GM21529 (cell line): ENCODE measurements at regions not wholly inside any gene's neighbourhood (a gene's known extent, or its start where the extent isn't known, plus 50 kb on each side); places are given as distances from the start of the nearest gene placed in this dataset.
"Not testable (repeated sequence)": the region's sequence is repeated elsewhere in the genome, so short reads cannot be mapped to it uniquely, and the experiment has no call there.

Source experiments
- ATAC-seq: cut with Tn5 transposase; IDR thresholded peaks from one replicate; pipeline ENCODE4 v1.9.1; 2021; ENCODE audit not compliant: unreplicated experiment

- ATAC-seq: no peak
Observed at GRCh38 chr12:61188801-61189595, 1071.2 kb upstream of the USP15 start.

DNA sequence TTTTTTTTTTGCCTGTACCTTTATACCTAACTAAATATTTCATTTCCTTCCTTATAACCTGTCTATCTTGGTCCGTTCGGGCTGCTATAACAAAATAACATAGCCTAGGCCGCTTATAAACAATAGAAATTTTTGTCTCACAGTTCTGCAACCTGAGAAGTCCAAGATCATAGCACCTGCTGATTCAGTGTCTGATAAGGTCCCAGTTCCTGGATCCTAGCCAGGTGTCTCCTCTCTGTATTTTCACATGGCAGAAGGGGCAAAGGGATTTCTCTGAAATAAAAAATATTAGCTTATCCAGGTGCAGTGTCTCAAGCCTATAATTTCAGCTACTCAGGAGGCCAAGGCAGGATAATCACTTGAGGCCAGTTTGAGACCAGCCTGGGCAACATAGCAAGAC is 1046.6 kb upstream of the USP15 start:
- ATAC-seq: no peak

DNA sequence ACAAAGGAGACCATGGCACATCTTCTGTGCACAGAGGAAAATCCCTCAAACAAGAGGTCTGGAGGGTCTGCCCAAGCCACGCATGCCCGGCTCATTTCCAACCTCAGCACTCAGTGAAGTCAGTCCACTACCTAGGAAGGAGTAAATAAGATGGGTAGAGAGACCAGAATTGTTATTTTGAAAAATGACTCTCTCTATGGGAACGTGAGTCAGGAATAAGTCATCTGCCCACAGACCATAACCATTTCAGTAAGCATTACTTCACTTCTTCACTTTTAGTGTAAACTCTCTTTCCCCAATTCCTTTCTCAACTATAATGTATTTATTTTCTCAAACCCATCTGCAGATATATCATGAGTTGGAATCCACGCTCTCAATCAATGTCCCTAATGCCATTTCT is 1039.9 kb upstream of the USP15 start:
- ATAC-seq: no peak

- ATAC-seq: no peak
Observed at GRCh38 chr12:61232040-61232439, 1028.2 kb upstream of the USP15 start.

DNA sequence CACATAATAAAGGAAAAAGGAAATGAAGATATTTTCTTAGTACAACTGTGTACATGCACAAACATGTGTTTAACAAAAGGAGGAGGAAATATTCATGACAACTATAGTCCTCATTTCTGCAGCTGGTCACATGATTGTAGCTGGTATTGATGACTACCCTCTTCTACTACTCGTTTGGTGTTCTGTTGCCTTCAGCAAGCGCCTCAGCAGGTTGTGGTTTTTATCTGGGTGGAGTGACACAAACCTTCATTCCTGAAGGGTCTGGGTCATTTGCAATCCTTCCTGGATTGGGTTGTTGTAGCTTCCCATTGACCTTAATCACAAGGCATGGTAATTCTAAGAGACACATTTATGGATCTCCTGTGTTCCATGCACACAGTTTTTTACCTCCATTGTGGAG is 1009.9 kb upstream of the USP15 start:
- no peak for ATAC-seq

- ATAC-seq: no peak
Observed at GRCh38 chr12:61251076-61251475, 1009.1 kb upstream of the USP15 start.

GRCh38 chr12:61254225-61254624 is 1006.0 kb upstream of the USP15 start:
- no peak for ATAC-seq

DNA sequence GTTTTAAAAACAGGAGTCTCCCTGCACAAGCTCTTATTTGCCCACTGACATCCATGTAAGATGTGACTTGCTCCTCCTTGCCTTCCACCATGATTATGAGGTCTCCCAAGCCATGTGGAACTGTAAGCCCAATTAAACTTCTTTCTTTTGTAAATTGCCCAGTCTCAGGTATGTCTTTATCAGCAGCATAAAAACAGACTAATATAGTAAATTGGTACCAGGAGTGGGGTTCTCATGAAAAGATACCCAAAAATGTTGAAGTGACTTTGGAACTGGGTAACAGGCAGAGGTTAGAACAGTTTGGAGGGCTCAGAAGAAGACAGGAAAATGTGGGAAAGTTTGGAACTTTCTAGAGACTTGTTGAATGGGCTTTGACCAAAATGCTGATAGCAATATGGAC is 995.9 kb upstream of the USP15 start:
- ATAC-seq: not testable (repeated sequence)

DNA sequence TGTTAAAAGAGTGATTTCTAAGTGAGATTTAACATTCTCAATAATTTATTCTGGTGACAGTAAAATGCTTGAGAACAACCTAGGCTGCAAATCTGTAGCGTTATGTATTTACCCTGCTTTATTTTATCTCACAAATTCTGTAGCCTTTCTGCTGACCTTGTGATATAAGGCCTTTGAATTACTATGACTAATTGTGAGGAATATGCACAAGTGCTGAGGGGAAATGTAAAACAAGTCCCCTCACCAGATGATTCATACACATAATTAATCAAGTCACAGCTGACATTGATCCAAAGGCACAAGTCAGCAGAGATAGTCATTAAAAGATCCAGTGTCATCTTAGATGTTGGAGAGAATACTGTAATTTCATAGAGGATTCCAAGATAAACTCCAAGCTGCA is 992.7 kb upstream of the USP15 start:
- no peak for ATAC-seq

GRCh38 chr12:61272441-61272840 is 987.8 kb upstream of the USP15 start:
- ATAC-seq: no peak

- ATAC-seq: no peak
Observed at GRCh38 chr12:61282790-61283575, 977.2 kb upstream of the USP15 start.

DNA sequence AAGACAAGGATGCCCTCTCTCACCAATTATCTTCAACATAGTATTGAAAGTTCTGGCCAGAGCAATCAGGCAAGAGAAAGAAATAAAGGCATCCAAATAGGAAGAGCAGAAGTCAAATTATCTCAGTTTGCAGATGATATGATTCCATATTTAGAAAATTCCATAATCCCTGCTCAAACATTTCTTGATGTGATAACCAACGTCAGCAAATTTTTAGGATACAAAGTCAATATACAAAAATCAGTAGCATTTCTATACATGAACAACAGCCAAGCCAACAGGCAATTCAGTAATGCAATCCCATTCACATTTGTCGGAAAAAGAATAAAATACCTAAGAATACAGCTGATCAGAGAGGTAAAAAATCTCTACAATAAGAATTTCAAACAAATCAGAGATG is 969.7 kb upstream of the USP15 start:
- ATAC-seq: no peak

DNA sequence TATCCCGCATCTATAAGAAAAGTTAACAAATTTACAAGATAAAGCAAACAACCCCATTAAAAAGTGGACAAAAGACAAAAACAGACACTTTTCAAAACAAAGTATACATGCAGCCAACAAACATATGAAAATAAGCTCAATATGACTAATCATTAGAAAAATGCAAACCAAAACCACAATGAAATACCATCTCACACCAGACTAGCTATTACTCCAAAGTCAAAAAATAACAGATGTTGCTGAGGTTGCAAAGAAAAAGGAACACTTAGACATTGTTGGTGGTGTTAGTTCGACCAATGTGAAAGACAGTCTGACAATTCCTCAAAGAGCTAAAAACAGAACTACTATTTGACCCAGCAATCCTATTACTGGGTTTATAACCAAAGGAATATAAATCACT is 968.6 kb upstream of the USP15 start:
- no peak for ATAC-seq

DNA sequence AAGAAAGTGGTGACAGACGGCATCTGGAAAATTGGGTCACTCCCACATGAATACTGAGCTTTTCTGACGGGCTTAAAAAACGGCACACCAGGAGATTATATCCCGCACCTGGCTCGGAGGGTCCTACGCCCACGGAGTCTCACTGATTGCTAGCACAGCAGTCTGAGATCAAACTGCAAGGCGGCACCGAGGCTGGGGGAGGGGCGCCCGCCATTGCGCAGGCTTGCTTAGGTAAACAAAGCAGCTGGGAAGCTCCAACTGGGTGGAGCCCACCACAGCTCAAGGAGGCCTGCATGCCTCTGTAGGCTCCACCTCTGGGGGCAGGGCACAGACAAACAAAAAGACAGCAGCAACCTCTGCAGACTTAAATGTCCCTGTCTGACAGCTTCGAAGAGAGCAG is 966.2 kb upstream of the USP15 start:
- ATAC-seq: not testable (repeated sequence)

GRCh38 chr12:61301817-61302216 is 958.4 kb upstream of the USP15 start:
- ATAC-seq: no peak

DNA sequence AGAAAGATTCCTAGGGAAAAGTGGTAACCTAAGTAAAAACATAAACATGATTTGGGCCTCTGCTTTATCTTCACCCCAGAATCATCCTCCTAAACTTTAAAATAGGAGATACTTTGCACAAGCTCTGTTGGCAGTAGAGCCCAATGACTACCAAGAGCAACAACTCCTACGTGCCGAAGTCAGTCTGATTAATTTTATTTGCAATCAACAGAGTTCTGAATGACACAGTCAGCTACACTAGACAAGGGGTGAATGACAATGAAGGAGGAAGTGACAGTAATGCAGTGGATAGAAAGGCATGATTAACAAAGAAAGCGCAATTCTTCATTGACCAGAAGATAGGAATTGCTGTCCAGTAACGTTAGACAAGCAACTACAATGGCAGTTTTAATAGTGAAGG is 957.9 kb upstream of the USP15 start:
- no peak for ATAC-seq

GRCh38 chr12:61308220-61308619 is 952.0 kb upstream of the USP15 start:
- ATAC-seq: no peak

DNA sequence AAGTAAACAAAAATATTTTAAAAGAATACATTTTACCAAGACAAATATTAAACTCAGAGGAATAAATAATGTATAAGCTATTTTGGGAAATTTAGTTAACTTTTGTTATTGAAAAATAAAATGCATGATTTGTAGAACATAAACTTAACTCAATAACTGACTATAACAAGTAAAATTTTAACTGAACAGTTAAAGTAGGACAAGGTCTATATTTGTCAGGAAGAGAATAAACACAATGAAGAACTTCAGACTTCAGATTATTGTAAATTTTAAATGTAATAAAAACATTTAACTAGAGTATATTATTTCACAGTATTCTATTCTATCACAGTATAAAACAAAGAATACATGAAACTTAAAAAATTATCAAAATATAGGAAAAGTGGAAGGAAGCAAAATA is 948.8 kb upstream of the USP15 start:
- no peak for ATAC-seq

DNA sequence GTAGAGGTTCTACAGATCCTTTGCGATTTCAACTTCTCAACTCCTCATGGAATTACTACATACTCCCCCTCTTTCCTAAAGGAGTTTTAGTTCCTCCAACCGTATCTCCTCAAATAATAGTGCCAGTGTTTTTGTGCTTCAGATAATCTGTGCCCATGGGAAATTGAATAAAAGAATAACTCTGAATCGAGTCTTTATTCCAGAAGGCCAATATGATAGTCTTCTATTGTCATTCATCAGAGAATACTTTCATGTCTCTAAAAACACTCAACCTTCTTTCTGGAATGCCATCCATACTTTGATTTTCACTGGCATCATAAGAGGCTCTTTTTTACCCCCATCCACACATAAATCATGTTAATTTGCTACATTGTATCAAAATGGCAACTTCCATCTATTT is 911.3 kb upstream of the USP15 start:
- no peak for ATAC-seq

DNA sequence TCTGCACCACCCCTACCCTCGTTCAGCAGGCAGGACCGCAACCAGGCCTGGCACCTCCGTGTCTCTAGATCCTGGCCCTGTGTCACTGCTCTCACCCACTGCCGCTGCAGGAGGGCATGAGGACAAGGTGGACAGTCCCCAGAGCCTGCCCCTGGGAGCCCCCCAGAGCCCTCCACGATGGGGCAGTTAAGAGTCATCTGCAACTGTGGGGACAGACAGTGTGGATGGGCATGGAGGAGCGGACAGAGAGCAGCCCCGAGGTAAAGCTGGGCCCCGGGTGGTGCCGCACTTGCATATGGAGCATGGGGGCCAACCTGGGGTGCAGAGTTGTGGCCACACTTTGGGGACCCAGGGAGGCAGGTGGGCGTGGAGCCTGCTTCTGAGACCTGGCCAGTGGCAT is 905.1 kb upstream of the USP15 start:
- no peak for ATAC-seq

- no peak for ATAC-seq
Observed at GRCh38 chr12:61356485-61356884, 903.7 kb upstream of the USP15 start.

DNA sequence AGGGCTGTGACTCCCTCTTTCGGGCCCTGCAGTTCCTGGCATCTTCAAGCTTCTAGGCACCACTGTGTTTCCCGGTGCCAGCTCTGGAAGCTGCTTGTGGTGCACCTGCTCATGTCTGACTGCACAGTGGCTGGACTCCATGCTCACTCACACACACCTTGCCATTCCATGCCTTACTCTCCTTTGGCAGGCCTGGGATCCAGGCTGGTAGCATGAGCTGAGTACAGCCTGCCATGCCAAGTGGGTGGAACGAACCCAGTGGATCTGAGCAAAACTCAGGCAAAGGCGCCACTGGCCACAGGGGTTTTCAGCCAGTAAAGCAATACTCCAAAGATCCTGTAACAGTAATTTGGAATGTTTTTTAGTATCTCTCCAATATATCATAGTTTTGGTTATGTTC is 902.7 kb upstream of the USP15 start:
- ATAC-seq: no peak

- no peak for ATAC-seq
Observed at GRCh38 chr12:61362037-61362436, 898.2 kb upstream of the USP15 start.
